H1 (cell line): ENCODE measurements at regions not wholly inside any gene's neighbourhood (a gene's known extent, or its start where the extent isn't known, plus 50 kb on each side); places are given as distances from the start of the nearest gene placed in this dataset.
A peak's percentile ranks its signal among the peaks of the same experiment; 100 is the strongest.

ENCODE experiments used
- CTCF ChIA-PET: fragments of 300-600 bp; sonication (Branson Sonifier 250); formaldehyde crosslinking; loops from one replicate; lab custom pipeline; 2021; ENCODE audit not compliant: partially characterized antibody; lab: Charles Lee
- POLR2A ChIA-PET: fragments of 300-600 bp; sonication (Branson Sonifier 250); formaldehyde crosslinking; loops from one replicate; lab custom pipeline; 2021; ENCODE audit warnings: inconsistent platforms; ENCODE audit not compliant: partially characterized antibody; lab: Charles Lee
- DNase-seq, 2 experiments: peaks; one replicate each; pipeline versions ENCODE4 v3.0.0 to v3.0.0-alpha.2; 2010 to 2022; ENCODE audit warnings: low spot score in 2 of 2, low read depth in 1 of 2, mixed read lengths in 1 of 2
- FAIRE-seq: peaks from 2 replicates; lab custom pipeline; 2011; peaks lifted over from hg19 to GRCh38; lab: Jason Lieb, UNC
- H2AFZ ChIP-seq: 2 replicates; pipeline ENCODE4 v1.8.1; 2012; ENCODE audit warnings: low read length, inconsistent platforms
- H2AK5ac ChIP-seq: 2 replicates; pipeline ENCODE4 v1.6.1; 2013; ENCODE audit warnings: low read depth, low read length
- H2BK120ac ChIP-seq: replicated peaks from 2 replicates; pipeline ENCODE3; 2013; ENCODE audit warnings: low read depth, low read length, inconsistent platforms
- H2BK12ac ChIP-seq: 2 replicates; pipeline ENCODE4 v1.6.1; 2013; ENCODE audit warnings: low read depth, low read length
- H2BK15ac ChIP-seq: 2 replicates; pipeline ENCODE4 v1.6.1; 2013; ENCODE audit warnings: low read length
- H2BK20ac ChIP-seq: 2 replicates; pipeline ENCODE4 v1.6.1; 2013; ENCODE audit warnings: low read length
- H2BK5ac ChIP-seq: 2 replicates; pipeline ENCODE4 v1.6.1; 2013; ENCODE audit warnings: low read depth, low read length
- H3K14ac ChIP-seq: 2 replicates; pipeline ENCODE4 v1.6.1; 2013; ENCODE audit warnings: inconsistent platforms; ENCODE audit not compliant: insufficient read length
- H3K18ac ChIP-seq: 2 replicates; pipeline ENCODE4 v1.6.1; 2013; ENCODE audit warnings: low read length; ENCODE audit errors: extremely low read depth
- H3K23ac ChIP-seq: 2 replicates; pipeline ENCODE4 v1.6.1; 2013; ENCODE audit warnings: inconsistent platforms; ENCODE audit not compliant: insufficient read length
- H3K23me2 ChIP-seq: 2 replicates; pipeline ENCODE4 v1.6.1; 2013; ENCODE audit warnings: low read depth, low read length
- H3K27ac ChIP-seq: 2 replicates; pipeline ENCODE4 v1.6.1; 2011; ENCODE audit warnings: low read depth, low read length, inconsistent platforms
- H3K27me3 ChIP-seq, 4 experiments: replicated peaks in 1 of 4; 1 replicate in 1 of 4; 2 replicates in 3 of 4; pipeline versions ENCODE4 v1.6.1 to v1.8.1; 2011 to 2013; ENCODE audit warnings: low read length in 3 of 4, mild to moderate bottlenecking in 3 of 4, inconsistent platforms in 2 of 4, mixed read lengths in 2 of 4, moderate library complexity in 1 of 4; ENCODE audit not compliant: control insufficient read depth in 3 of 4, insufficient read depth in 3 of 4; ENCODE audit errors: extremely low read depth in 1 of 4
- H3K36me3 ChIP-seq, 4 experiments: 2 replicates each; pipeline versions ENCODE4 v1.6.1 to v1.8.1; 2011 to 2013; ENCODE audit warnings: mild to moderate bottlenecking in 4 of 4, low read length in 3 of 4, moderate library complexity in 2 of 4, control low read depth in 1 of 4, inconsistent platforms in 1 of 4; ENCODE audit not compliant: insufficient read depth in 4 of 4, control insufficient read depth in 2 of 4
- H3K4ac ChIP-seq: replicated peaks from 2 replicates; pipeline ENCODE3; 2013; ENCODE audit warnings: low read length, low read depth, mixed read lengths, inconsistent platforms; ENCODE audit not compliant: insufficient read length
- H3K4me1 ChIP-seq, 4 experiments: replicated peaks in 1 of 4; 1 replicate in 1 of 4; 2 replicates in 3 of 4; pipeline versions ENCODE4 v1.6.1 to v1.8.1; 2011 to 2013; ENCODE audit warnings: low read length in 3 of 4, inconsistent platforms in 2 of 4, mixed read lengths in 1 of 4; ENCODE audit not compliant: insufficient read depth in 4 of 4, control insufficient read depth in 3 of 4
- H3K4me2 ChIP-seq, 2 experiments: 2 replicates each; pipeline versions ENCODE4 v1.6.1 to v1.8.1; 2011 to 2013; ENCODE audit warnings: low read depth in 2 of 2, low read length in 2 of 2, control low read depth in 1 of 2, inconsistent platforms in 1 of 2, mild to moderate bottlenecking in 1 of 2; ENCODE audit not compliant: insufficient read depth in 1 of 2
- H3K4me3 ChIP-seq, 4 experiments: fragments of 200-600, 300-600 bp in 1 of 4; sonication (generic), shearing (Covaris generic), sonication (Bioruptor Twin) in 1 of 4; 2 replicates each; pipeline versions ENCODE4 v1.5.1 to v1.8.1; 2011 to 2016; ENCODE audit warnings: low read length in 4 of 4, low read depth in 3 of 4, control low read depth in 2 of 4, inconsistent platforms in 2 of 4, mild to moderate bottlenecking in 2 of 4, mixed read lengths in 1 of 4, moderate library complexity in 1 of 4; ENCODE audit not compliant: insufficient read depth in 2 of 4; ENCODE audit errors: extremely low read depth in 1 of 4
- H3K56ac ChIP-seq: replicated peaks from 2 replicates; pipeline ENCODE3; 2013; ENCODE audit warnings: low read depth, mild to moderate bottlenecking, mixed read lengths, low read length, inconsistent platforms; ENCODE audit not compliant: insufficient read length
- H3K79me1 ChIP-seq: 2 replicates; pipeline ENCODE4 v1.6.1; 2013; ENCODE audit warnings: low read depth, low read length, control low read depth
- H3K79me2 ChIP-seq, 2 experiments: 2 replicates each; pipeline versions ENCODE4 v1.6.1 to v1.8.1; 2012 to 2013; ENCODE audit warnings: low read length in 2 of 2, mild to moderate bottlenecking in 2 of 2, inconsistent platforms in 1 of 2; ENCODE audit not compliant: insufficient read depth in 2 of 2, control insufficient read depth in 1 of 2
- H3K9ac ChIP-seq, 4 experiments: replicated peaks in 1 of 4; 1 replicate in 1 of 4; 2 replicates in 3 of 4; pipeline versions ENCODE4 v1.6.1 to v1.8.1; 2011 to 2013; ENCODE audit warnings: low read depth in 3 of 4, low read length in 3 of 4, control low read depth in 2 of 4, mild to moderate bottlenecking in 2 of 4, moderate library complexity in 2 of 4, inconsistent platforms in 1 of 4; ENCODE audit errors: extremely low read depth in 1 of 4
- H3K9me3 ChIP-seq, 2 experiments: 2 replicates each; pipeline versions ENCODE4 v1.6.1 to v1.8.1; 2012 to 2013; ENCODE audit warnings: mild to moderate bottlenecking in 2 of 2, moderate library complexity in 2 of 2, control low read depth in 1 of 2, inconsistent platforms in 1 of 2, low read depth in 1 of 2, low read length in 1 of 2, mixed read lengths in 1 of 2; ENCODE audit not compliant: insufficient read depth in 2 of 2
- H4K20me1 ChIP-seq, 2 experiments: replicated peaks in 1 of 2; 2 replicates each; pipeline versions ENCODE3 to v1.8.1; 2011 to 2013; ENCODE audit warnings: inconsistent platforms in 2 of 2, low read length in 2 of 2, mild to moderate bottlenecking in 1 of 2; ENCODE audit not compliant: insufficient read depth in 2 of 2, control insufficient read depth in 1 of 2
- H4K5ac ChIP-seq: 2 replicates; pipeline ENCODE4 v1.6.1; 2013; ENCODE audit warnings: low read length, low read depth, mixed read lengths, inconsistent platforms; ENCODE audit not compliant: insufficient read length
- H4K8ac ChIP-seq: 2 replicates; pipeline ENCODE4 v1.8.0; 2013; ENCODE audit warnings: mild to moderate bottlenecking, moderate library complexity, low read length, inconsistent platforms; ENCODE audit not compliant: insufficient read depth; ENCODE audit errors: extremely low read depth
- H4K91ac ChIP-seq: replicated peaks from 2 replicates; pipeline ENCODE3; 2013; ENCODE audit warnings: low read length, mixed read lengths, inconsistent platforms; ENCODE audit not compliant: insufficient read length
- CTCF ChIP-seq, 3 experiments: IDR thresholded peaks; 1 replicate in 2 of 3; 2 replicates in 1 of 3; pipeline versions ENCODE4 v1.5.1 to v1.6.1; 2011; ENCODE audit warnings: low read length in 3 of 3, mild to moderate bottlenecking in 3 of 3, inconsistent platforms in 2 of 3, low read depth in 1 of 3, moderate library complexity in 1 of 3; ENCODE audit not compliant: insufficient read depth in 1 of 3; ENCODE audit errors: control extremely low read depth in 1 of 3
- EZH2 ChIP-seq: fragments of 200-600 bp; sonication (generic); IDR thresholded peaks from 2 replicates; pipeline ENCODE4 v1.7.1; 2012; ENCODE audit warnings: low read depth, mild to moderate bottlenecking, moderate library complexity, low read length, inconsistent platforms; ENCODE audit not compliant: severe bottlenecking
- JUN ChIP-seq: IDR thresholded peaks from 2 replicates; pipeline ENCODE4 v1.6.1; 2011; ENCODE audit warnings: low read depth, mild to moderate bottlenecking, improper control_type of control experiment, low read length
- MAFK ChIP-seq: IDR thresholded peaks from 2 replicates; pipeline ENCODE4 v1.6.1; 2012; ENCODE audit warnings: low read depth, mild to moderate bottlenecking, improper control_type of control experiment, low read length
- POLR2A ChIP-seq, 2 experiments: IDR thresholded peaks; 1 replicate in 1 of 2; 2 replicates in 1 of 2; pipeline ENCODE4 v1.6.1; 2011; ENCODE audit warnings: low read depth in 2 of 2, low read length in 2 of 2, mild to moderate bottlenecking in 2 of 2; ENCODE audit errors: control extremely low read depth in 1 of 2
- SAP30 ChIP-seq: fragments of 300-600 bp; sonication (generic); IDR thresholded peaks from 2 replicates; pipeline ENCODE4 v1.7.1; 2012; ENCODE audit warnings: low read length, moderate library complexity, mild to moderate bottlenecking, inconsistent platforms; ENCODE audit not compliant: insufficient read depth, insufficient replicate concordance
- SP1 ChIP-seq: IDR thresholded peaks from 2 replicates; pipeline ENCODE4 v1.6.1; 2011; ENCODE audit warnings: low read depth, low read length
- SUZ12 ChIP-seq: fragments of 200-600 bp; sonication (generic); IDR thresholded peaks from 2 replicates; pipeline ENCODE4 v1.6.1; 2012; ENCODE audit warnings: mild to moderate bottlenecking, inconsistent platforms, low read length, moderate library complexity, mixed read lengths

GRCh38 chr6:48567016-48567415, 456.0 kb upstream of the PTCHD4 start:
- TF ChIP-seq EZH2 (no peak), POLR2A (IDR thresholded peaks at IDR 0.05; ENCODE audit: control extremely low read depth in 1 of 2, low read depth in 2 of 2, low read length in 2 of 2) (no peak), SP1 (no peak), MAFK (no peak), JUN (no peak), CTCF (IDR thresholded peaks at IDR 0.05; ENCODE audit: control extremely low read depth in 1 of 3, insufficient read depth in 1 of 3, low read depth in 1 of 3, low read length in 3 of 3) (no peak), SUZ12 (no peak), SAP30 (no peak)
- TF ChIP-seq, all 59 proteins: peak for 0
- H4K20me1 ChIP-seq: no peaks in the 10 kb centered on the region
- FAIRE-seq: no peak
- no peak overlapping the region for H4K91ac ChIP-seq
- no peak for DNase-seq
- no peak overlapping the region for H3K14ac ChIP-seq
- no peak overlapping the region for H2AFZ ChIP-seq
- H3K27me3 ChIP-seq: no peaks in the 10 kb centered on the region
- no peaks in the 10 kb centered on the region for H3K79me2 ChIP-seq
- no peak overlapping the region for H3K4me3 ChIP-seq
- no peak overlapping the region for H2AK5ac ChIP-seq
- no peak overlapping the region; a peak in 1 of 4 replicates for H3K4me2 ChIP-seq
- H4K5ac ChIP-seq: peak overlapping the region; percentile 12
- H3K4me1 ChIP-seq: peaks cover 0 to 14% (median 6%) of the 10 kb centered on the region in 4 experiments; a peak in 5 of 7 replicates
- no peak overlapping the region for H3K27ac ChIP-seq
- no peak overlapping the region for H2BK12ac ChIP-seq
- ChIA-PET CTCF (interaction anchor here (0.6 to 0.9 kb wide), 2 partner anchors 780 to 843 kb away, joined by 3 to 4 read pairs; no protein-coding TSS in a partner anchor), POLR2A (no interaction called here)
- H2BK15ac ChIP-seq: no peak overlapping the region
- H3K23me2 ChIP-seq: no peaks in the 10 kb centered on the region; the same call in 1 of the 2 replicates
- H3K56ac ChIP-seq: no peak overlapping the region
- no peak overlapping the region for H2BK20ac ChIP-seq
- no peak overlapping the region for H3K4ac ChIP-seq
- no peak overlapping the region for H2BK5ac ChIP-seq
- no peak overlapping the region for H3K18ac ChIP-seq
- no peak overlapping the region for H2BK120ac ChIP-seq
- no peak overlapping the region for H3K9ac ChIP-seq
- H4K8ac ChIP-seq: no peak overlapping the region
- no peaks in the 10 kb centered on the region; a peak in 2 of 8 replicates for H3K36me3 ChIP-seq
- no peaks in the 10 kb centered on the region for H3K79me1 ChIP-seq
- H3K23ac ChIP-seq: no peak overlapping the region
- no peaks in the 10 kb centered on the region for H3K9me3 ChIP-seq
